HG02973 (cell line): ENCODE measurements at regions not wholly inside any gene's neighbourhood (a gene's known extent, or its start where the extent isn't known, plus 50 kb on each side); places are given as distances from the start of the nearest gene placed in this dataset.

Experiments
- ATAC-seq: cut with Tn5 transposase; IDR thresholded peaks from one replicate; pipeline ENCODE4 v1.9.1; 2021; ENCODE audit warnings: moderate library complexity; ENCODE audit not compliant: unreplicated experiment

GRCh38 chr12:20174528-20175175, 193.7 kb upstream of the PDE3A start:
- ATAC-seq, result no peak

DNA sequence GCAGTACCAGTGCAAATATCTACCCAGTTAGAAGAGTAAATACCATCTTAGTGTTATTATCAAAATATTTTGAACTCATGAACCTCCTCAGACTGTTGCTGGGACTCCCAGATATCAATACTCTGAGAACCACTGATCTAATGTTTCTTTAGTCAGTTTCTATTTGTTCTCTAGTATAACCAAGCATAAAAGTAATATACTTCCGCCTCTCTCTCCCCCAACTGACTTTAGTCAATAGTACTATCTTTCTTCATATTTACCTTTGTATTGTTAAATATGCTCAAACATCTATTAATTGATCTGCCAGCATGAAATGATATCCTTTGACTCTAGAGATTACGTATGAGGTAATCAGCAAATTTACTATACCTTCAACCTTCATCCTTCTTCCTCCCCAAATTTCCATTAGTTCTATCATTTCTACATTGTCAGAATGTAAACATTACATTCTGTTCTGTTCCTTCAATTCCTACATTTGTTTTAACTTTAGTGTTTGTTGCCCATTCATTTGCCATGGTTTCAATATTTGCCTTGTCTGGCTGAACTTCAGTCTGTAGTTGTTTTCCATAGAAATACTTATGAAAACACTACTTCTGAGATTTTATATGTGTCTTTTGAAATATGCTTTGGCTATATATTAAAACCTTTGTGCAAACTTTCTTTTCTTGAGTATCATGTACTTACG, 192.5 kb upstream of the PDE3A start:
- ATAC-seq, result no peak

DNA sequence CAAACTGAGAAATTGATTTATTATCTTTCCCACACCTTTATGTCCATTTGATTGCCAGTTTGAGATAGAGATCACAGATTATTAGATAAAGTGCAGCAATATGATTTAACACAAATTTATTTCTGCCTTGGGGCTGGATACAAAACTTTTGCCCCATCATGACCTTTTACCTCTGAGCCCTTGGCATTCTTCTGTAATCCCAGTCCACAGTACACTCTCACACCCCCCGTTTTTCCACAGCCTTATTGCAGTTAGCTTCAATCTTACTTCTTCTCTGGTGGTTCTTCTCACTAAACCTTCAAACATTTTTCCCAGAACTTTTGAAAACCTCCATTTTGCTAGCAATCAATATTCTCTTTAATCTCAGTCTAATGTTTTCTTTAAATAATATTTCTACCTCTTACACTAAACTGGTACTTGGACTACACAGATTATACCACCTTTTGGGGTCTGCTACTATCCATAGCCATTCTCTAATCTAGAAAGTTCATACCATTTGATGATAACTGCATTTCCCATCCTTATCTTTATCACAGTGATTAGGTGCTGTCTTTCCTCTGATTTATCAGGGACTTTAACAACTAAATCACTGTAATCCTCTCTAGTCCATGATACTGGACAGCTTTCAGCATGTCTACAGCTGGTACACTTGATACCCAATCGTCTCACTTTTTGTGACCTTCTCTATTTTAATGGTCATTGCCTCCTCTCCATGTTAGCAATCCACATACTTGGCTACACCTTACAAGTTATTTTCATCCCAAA, 186.7 kb upstream of the PDE3A start:
- ATAC-seq, result no peak

DNA sequence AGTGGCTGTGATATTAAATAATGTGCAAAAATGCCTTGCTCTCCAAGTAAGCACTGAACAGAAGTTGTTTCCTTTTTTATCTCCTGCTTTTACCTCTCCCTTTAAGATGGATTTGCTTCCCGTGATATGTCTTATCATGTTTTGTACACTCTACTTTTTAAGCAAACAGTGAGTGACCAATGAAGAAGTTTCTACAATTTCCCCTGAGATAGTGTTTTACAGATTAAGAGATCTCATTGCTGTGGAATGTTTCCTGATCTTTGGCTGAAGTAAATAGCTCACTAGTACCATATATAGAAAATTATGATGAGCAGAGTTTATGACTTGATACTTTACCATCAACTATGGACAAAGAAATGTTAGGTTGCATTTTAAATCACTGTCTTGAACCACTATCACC, 184.8 kb upstream of the PDE3A start:
- ATAC-seq, result no peak

GRCh38 chr12:20184514-20184913, 183.8 kb upstream of the PDE3A start:
- no peak for ATAC-seq

DNA sequence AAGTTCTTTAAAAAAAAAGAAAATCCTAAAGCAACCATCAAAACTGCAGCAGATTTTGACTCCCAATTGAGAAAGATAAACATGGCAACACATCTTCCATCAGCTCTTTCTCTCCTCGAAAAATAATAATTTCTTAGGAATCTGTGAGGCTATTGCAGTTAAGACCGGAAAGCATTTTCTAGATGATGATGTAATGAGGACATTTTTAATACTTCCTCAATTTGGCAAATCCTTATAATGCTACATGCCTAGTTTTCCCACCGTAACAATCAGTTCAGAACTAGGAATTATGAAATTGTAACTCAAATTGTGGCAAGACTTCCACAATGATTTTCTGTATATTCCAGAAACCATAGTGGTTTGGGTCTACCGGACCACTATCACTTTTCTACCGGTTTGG, 180.9 kb upstream of the PDE3A start:
- no peak for ATAC-seq

DNA sequence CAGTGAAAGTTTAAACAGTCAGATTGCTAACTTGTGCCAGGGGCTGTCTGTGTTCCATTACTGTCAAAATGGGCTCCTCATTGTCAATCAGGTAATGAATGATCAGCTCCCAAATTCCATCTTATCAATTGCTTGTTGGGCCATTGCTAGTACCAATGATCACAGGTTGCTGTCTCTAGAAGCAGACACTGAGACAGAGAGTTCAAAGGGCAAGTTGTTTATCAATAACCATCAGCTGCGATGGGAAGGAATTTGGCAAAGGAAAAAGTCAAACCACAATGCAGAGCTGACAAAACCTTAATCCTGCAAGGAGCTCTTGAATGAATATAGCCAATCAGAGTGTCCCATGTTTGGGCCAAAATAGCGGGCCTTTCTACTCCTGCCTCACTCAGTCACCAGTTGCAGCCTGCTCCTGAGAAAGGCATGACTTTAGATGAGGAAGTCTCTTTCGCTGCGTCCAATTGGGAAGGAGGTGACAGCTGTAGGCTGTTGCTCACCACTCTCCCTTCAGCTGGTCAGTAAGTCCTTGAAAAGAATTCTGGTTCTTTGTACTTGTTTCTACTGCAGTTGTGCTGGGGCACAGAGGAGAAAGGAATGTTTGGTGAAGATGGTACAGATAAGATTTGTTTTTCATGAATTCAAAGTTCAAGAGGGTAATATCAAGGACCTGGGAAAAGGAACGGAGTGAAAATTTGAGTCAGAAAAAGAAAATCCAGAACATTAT, 179.2 kb upstream of the PDE3A start:
- ATAC-seq, result no peak

DNA sequence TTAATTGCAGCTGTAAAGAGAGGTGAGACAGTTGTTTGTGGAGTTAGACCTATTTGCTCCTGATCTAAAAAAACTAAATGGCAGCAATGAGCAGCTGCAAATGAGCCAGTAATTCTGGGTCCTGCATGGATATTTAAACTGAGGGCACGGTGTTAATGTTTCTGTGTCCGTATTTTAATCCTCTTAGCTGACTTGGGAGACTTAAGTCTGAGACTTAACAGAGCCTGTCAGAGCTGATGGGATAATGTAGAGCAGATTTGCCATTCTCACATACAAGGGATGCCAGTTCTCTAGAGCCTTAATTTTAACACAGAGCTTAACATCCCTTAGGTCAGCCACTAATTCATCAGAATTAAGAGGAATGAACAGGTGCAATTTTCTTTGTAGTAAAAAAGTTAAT, 178.6 kb upstream of the PDE3A start:
- ATAC-seq, result no peak

DNA sequence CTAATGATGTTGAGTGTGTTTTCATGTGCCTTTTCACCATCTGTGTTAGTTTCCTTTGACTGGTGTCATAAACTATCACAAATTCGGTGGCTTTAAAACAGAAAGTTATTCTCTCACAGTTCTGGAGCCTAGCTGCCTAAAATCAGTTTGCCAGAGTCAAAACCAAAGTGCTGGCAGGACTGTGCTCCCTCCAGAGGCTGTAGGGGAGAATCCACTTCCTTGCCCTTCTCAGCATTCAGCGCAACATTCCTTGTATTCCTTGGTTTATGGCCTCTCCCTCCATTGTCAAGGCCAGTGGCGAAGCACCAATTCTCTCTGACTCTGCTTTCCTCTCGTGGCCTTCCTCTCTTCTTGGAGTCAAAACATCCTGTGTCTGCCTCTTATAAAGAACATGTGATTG, 174.2 kb upstream of the PDE3A start:
- ATAC-seq, result no peak

GRCh38 chr12:20196767-20197166, 171.6 kb upstream of the PDE3A start:
- ATAC-seq, result no peak

DNA sequence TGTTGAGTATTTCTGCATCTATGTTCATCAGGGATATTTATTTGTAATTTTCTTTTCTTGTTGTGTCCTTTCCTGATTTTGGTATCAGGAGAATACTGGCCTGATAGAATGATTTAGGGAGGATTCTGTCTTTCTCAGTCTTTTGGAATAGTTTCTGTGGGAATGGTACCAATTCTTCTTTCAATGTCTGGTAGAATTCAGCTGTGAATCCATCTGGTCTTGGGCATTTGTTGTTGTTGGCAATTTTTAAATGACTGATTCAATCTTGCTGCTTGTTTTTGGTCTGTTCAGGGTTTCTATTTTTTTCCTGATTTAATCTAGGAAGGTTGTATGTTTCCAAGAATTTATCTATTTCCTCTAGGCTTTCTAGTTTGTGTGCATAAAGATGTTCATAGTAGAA, 170.9 kb upstream of the PDE3A start:
- ATAC-seq, result no peak

DNA sequence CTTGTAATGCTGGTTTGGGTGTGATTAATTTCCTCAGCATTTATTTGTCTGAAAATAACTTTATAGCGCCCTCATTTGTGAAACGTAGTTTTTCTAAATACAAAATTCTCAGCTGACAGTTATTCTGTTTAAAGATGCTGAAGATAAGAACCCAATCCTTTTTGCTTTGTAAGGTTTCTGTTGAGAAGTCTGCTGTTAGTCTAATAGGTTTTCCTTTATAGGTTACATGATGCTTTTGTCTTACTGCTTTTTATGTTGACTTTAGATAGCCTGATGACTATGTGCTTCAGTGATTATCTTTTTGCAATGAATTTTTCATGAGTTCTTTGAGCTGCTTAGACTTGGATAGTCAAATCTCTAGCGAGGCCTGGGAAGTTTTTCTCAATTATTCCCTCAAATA, 168.6 kb upstream of the PDE3A start:
- ATAC-seq, result no peak

DNA sequence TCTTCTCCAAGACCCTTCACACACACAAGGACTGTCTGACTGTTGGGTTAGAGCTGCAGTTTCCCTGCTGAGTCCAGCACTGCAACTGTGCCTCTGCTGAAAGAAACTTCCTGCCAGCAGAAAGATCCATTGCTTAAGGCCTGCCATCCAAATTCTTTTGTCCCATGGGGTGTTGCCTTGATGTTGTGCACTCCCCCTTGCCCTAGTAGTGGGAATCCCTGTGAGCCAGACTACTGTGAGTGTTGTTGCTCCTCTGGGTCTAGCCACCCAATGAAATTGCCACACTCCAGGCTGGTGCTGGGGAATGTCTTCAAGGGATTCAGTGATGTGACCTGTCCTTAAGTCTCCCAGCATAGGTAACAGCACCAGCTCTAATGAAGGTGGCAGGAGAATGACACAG, 166.6 kb upstream of the PDE3A start:
- ATAC-seq, result no peak

DNA sequence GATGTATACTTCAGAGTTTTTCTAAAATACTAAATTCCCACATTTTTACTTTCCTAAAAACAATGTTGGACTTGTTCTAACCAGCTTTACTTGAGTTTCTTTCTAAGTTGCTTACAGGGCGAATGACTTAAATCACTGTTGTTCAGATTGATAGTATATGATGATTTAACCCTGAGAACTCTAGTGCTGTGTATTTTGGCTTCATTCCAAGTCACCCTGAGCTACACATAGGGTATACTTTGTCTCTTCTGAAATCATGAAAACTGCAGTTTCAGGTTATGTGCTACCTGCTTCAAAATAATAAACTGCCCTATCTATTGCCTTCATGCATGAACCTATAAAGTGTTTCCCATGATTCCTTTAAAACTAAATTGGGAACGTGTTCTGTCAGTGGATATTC, 162.5 kb upstream of the PDE3A start:
- no peak for ATAC-seq

- ATAC-seq, result no peak
Measured at GRCh38 chr12:20206410-20206809, 161.9 kb upstream of the PDE3A start.

DNA sequence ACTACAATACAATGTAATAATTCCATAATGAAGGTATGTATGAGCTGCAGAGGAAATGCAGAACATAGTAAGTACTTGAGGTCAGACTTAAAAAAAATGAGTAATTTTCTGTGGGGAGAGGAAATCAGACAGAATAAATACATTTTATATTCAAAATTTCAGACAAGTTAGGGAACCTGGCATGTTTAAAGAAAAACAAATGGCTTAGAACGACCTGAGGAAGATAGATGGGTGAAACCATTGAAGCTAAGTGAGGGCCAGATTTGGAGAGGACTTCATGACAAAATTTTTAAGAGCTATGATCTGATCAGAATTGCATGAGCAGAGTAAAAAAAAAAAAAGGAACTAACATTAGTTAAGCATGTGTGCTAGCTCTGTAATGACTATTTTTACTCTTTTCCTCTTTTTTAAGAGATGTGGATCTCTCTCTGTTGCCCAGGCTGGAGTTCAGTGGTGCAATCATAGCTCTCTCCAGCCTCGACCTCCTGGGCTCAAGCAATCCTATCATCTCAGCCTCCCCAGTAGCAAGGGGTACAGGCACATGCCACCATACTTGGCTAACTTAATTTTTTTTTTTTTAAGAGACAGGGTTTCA, 157.6 kb upstream of the PDE3A start:
- ATAC-seq, result no peak

DNA sequence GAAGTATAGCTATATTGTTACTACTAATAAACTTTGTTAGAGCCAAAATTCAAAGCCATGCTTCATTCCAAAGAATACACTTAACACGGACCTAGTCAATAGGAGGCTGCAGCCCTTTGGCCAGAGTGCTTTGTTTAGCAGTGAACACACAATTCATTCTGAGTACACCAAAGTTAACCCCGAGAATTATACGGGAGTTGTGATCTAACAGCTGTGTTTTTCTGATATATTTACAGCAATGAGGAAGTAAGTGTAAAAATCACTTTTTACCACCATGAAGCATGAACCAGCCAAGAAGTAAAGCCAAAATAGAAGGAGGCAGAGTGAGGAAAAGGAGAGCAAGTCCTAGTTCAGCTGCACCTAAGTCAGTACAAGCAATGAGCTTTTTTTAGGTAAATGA, 156.8 kb upstream of the PDE3A start:
- ATAC-seq, result no peak

GRCh38 chr12:20211981-20212421, 156.3 kb upstream of the PDE3A start:
- ATAC-seq, result no peak

DNA sequence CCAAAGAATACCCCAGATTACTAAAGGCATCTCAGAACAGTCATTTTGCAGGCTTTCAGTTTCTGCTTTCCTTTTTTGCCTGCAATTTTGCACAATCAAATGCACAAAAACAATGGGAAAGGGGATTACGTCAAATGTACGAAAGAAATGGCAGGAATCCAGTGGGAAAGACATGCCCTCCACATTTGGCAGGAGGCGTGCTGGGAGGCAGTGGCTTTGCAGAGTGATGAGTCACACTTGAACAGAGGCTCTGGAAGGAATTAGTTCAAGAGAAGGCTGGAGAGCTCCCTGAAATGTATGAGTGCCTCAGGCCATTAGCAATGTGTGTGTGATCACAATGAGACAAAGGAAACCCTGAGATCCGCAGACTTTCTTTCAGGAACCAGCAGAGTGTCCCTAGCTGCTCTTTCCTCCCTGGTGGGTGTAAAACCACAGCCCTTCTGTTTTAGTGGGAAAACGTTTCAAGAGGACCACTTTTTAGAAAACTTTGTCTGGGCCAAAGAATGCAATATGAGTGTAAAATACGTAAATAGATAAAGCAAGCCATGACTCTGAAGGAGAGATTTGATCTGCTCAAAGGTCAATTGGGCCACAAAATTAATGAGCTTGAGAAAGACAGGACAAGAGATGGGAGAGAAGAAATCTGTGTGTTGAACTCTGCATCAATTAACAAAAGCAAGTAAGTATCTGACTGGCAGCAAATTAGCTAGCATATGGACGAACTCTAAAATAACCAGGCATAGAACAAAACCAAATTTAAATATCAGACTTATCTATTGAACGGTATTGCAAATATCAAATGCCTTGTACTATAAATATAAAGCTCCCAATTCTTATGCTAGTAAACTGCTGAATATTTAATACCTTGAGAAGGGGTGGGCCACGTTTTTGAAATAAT, 155.4 kb upstream of the PDE3A start:
- no peak for ATAC-seq
